ENCODE measurements at regions not wholly inside any gene's neighbourhood (a gene's known extent, or its start where the extent isn't known, plus 50 kb on each side); places are given as distances from the start of the nearest gene placed in this dataset.

DNA sequence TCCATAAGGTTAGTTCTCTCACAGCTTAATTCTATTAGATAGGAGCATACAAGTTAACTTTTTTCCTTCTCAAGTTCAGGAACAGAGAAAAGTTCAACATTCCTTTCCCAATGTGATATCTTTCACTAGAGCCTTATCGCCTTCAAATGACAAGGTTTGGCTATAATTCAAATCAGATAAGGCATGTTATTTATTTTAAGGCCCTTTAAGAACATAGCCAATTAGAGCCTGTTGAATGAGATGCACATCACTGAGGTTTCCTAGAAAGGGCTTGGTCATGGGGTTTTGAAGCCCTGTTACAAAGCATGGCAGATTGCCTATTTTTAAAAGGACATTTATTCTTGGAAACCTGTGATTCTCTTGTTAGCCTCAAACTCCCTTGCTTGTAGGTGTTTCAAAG is 123.4 kb downstream of the BASP1 start:
- no TSS peak for BruUV-seq (replicated peaks)
- Histone ChIP-seq H3K27me3 (replicated peaks; ENCODE audit: control insufficient read depth, insufficient read depth, low read length) (no peaks in the 10 kb centered on the region), H3K36me3 (ENCODE audit: control insufficient read depth, insufficient read depth, low read length) (no peaks in the 10 kb centered on the region), H3K4me1 (peaks cover 25% of the 10 kb centered on the region), H3K4me3 (ENCODE audit: low read depth, low read length) (no peak overlapping the region), H3K9me3 (peaks cover 6% of the 10 kb centered on the region)
- Mint-ChIP-seq H3K4me1 (ENCODE audit: low read depth, unreplicated experiment) (peaks cover 35% of the 10 kb centered on the region), H3K27ac (ENCODE audit: unreplicated experiment) (no peak overlapping the region), H3K27me3 (ENCODE audit: insufficient read depth, unreplicated experiment) (no peaks in the 10 kb centered on the region), H3K36me3 (ENCODE audit: insufficient read depth, unreplicated experiment) (no peaks in the 10 kb centered on the region), H3K9me3 (ENCODE audit: unreplicated experiment) (peaks cover 6% of the 10 kb centered on the region), H3K4me3 (ENCODE audit: unreplicated experiment) (no peak overlapping the region)
- TF ChIP-seq, protein P1, sequence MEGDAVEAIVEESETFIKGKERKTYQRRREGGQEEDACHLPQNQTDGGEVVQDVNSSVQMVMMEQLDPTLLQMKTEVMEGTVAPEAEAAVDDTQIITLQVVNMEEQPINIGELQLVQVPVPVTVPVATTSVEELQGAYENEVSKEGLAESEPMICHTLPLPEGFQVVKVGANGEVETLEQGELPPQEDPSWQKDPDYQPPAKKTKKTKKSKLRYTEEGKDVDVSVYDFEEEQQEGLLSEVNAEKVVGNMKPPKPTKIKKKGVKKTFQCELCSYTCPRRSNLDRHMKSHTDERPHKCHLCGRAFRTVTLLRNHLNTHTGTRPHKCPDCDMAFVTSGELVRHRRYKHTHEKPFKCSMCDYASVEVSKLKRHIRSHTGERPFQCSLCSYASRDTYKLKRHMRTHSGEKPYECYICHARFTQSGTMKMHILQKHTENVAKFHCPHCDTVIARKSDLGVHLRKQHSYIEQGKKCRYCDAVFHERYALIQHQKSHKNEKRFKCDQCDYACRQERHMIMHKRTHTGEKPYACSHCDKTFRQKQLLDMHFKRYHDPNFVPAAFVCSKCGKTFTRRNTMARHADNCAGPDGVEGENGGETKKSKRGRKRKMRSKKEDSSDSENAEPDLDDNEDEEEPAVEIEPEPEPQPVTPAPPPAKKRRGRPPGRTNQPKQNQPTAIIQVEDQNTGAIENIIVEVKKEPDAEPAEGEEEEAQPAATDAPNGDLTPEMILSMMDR (IDR thresholded peaks at IDR 0.05; ENCODE audit: insufficient read depth in 1 of 2, low read depth in 1 of 2, low read length in 1 of 2, severe bottlenecking in 1 of 2, unreplicated experiment in 1 of 2): no peak
- ChIA-PET POLR2A (no interaction called here), CTCF (no interaction called here)
- DNase-seq: no peak
- intact Hi-C loops (cut with micrococcal nuclease; ENCODE audit: unreplicated experiment): no loop called here

DNA sequence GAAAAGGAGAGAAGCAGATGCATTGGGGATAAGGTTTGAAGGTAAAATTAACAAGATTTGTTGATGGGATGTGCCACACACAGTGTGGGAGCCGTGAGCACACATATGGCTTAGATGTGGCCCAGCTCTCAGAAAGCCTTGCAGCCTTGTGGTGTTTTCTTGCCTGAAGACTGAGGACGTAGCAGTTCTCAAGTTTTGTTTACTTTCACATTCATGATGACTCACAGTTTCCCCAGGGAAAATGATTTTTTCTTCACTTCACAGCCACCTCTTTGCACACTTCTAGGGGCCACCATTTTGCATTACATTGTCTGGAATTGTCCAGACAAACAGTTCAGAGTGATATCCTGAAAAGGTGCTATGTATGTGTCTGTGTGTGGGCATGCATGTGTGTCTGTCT is 126.2 kb downstream of the BASP1 start:
- no TSS peak for BruUV-seq (replicated peaks)
- H3K9me3 ChIP-seq: no peaks in the 10 kb centered on the region
- peaks cover 29% of the 10 kb centered on the region for H3K4me1 ChIP-seq
- no peaks in the 10 kb centered on the region for H3K27me3 Mint-ChIP-seq (ENCODE audit: insufficient read depth, unreplicated experiment)
- no peaks in the 10 kb centered on the region for H3K36me3 Mint-ChIP-seq (ENCODE audit: insufficient read depth, unreplicated experiment)
- no peaks in the 10 kb centered on the region for H3K36me3 ChIP-seq (ENCODE audit: control insufficient read depth, insufficient read depth, low read length)
- H3K4me1 Mint-ChIP-seq (ENCODE audit: low read depth, unreplicated experiment): peaks cover 44% of the 10 kb centered on the region
- no peaks in the 10 kb centered on the region for H3K27me3 ChIP-seq (replicated peaks; ENCODE audit: control insufficient read depth, insufficient read depth, low read length)
- no peak overlapping the region for H3K4me3 Mint-ChIP-seq (ENCODE audit: unreplicated experiment)
- CTCF ChIA-PET: no interaction called here
- no peak overlapping the region for H3K4me3 ChIP-seq (ENCODE audit: low read depth, low read length)
- intact Hi-C loops (cut with micrococcal nuclease; ENCODE audit: unreplicated experiment): no loop called here
- H3K27ac Mint-ChIP-seq (ENCODE audit: unreplicated experiment): peak overlapping the region; percentile 27
- POLR2A ChIA-PET: no interaction called here
- DNase-seq: peak in 1 of 2 experiments; percentile 43
- TF ChIP-seq, protein P1 (IDR thresholded peaks at IDR 0.05; ENCODE audit: insufficient read depth in 1 of 2, low read depth in 1 of 2, low read length in 1 of 2, severe bottlenecking in 1 of 2, unreplicated experiment in 1 of 2): no peak
- H3K9me3 Mint-ChIP-seq (ENCODE audit: unreplicated experiment): no peaks in the 10 kb centered on the region

DNA sequence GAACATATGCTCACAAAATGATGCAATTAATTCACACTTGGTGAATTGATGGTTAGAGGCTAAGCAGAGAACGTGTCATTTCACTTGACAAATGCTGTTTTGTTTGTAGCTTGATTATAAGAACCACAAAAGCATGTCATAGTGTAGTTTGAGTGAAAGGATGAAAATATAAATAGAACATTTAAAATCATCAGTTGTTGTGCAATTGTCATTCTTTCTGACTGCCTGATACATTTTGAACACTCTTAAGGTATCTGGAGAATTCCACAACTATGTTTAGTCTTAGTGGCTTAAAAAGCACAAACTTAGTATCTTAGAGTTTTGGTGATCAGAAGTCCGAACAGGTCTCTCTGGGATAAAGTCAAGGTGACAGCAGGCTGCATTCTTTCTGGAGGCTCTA is 129.4 kb downstream of the BASP1 start:
- CTCF ChIA-PET: no interaction called here
- Histone ChIP-seq H3K9me3 (no peaks in the 10 kb centered on the region), H3K4me1 (peaks cover 16% of the 10 kb centered on the region), H3K36me3 (ENCODE audit: control insufficient read depth, insufficient read depth, low read length) (no peaks in the 10 kb centered on the region), H3K4me3 (ENCODE audit: low read depth, low read length) (no peak overlapping the region), H3K27me3 (replicated peaks; ENCODE audit: control insufficient read depth, insufficient read depth, low read length) (no peaks in the 10 kb centered on the region)
- TF ChIP-seq, protein P1 (IDR thresholded peaks at IDR 0.05; ENCODE audit: insufficient read depth in 1 of 2, low read depth in 1 of 2, low read length in 1 of 2, severe bottlenecking in 1 of 2, unreplicated experiment in 1 of 2): no peak
- BruUV-seq (replicated peaks): no TSS peak
- Mint-ChIP-seq H3K27me3 (ENCODE audit: insufficient read depth, unreplicated experiment) (no peaks in the 10 kb centered on the region), H3K36me3 (ENCODE audit: insufficient read depth, unreplicated experiment) (no peaks in the 10 kb centered on the region), H3K27ac (ENCODE audit: unreplicated experiment) (no peak overlapping the region), H3K4me3 (ENCODE audit: unreplicated experiment) (no peak overlapping the region), H3K4me1 (ENCODE audit: low read depth, unreplicated experiment) (peaks cover 37% of the 10 kb centered on the region), H3K9me3 (ENCODE audit: unreplicated experiment) (no peaks in the 10 kb centered on the region)
- intact Hi-C loops (cut with micrococcal nuclease; ENCODE audit: unreplicated experiment): no loop called here
- POLR2A ChIA-PET: no interaction called here
- DNase-seq: no peak
